GM13977 (cell line): ENCODE measurements at regions not wholly inside any gene's neighbourhood (a gene's known extent, or its start where the extent isn't known, plus 50 kb on each side); places are given as distances from the start of the nearest gene placed in this dataset.

Experiments used
- DNase-seq: peaks from one replicate; pipeline ENCODE4 v3.0.0; 2012; ENCODE audit warnings: low spot score
- CTCF ChIP-seq: IDR thresholded peaks from 2 replicates; pipeline ENCODE4 v1.5.1; 2012; ENCODE audit warnings: mild to moderate bottlenecking, control low read depth; ENCODE audit not compliant: insufficient read depth; ENCODE audit errors: extremely low read depth, missing control alignments
- in situ Hi-C: fragments of 300-500 bp; cut with MboI; formaldehyde crosslinking; loops from one replicate; pipeline ENCODE4 v1.12.0; 2022; ENCODE audit warnings: low sequenced_read_pairs, low pct_unique_long_range_greater_than_20kb, mixed read lengths, inconsistent platforms; ENCODE audit not compliant: unreplicated experiment

- no peak for TF ChIP-seq CTCF
- no peak for DNase-seq
- in situ Hi-C loops, result no loop called here
Measured at GRCh38 chr14:23876160-23876750, 77.3 kb upstream of the DHRS4 start.

GRCh38 chr14:23877111-23877510 lies 76.5 kb upstream of the DHRS4 start:
- DNase-seq, result peak; percentile 8
- in situ Hi-C loops, result no loop called here
- no peak for TF ChIP-seq CTCF

- peak; percentile 35 for DNase-seq
- in situ Hi-C loops, result no loop called here
- no peak for TF ChIP-seq CTCF
Measured at GRCh38 chr14:23877538-23878180, 75.9 kb upstream of the DHRS4 start.

GRCh38 chr14:23881282-23881681 lies 72.3 kb upstream of the DHRS4 start:
- no peak for TF ChIP-seq CTCF
- in situ Hi-C loops, result no loop called here
- no peak for DNase-seq

- in situ Hi-C loops, result no loop called here
- TF ChIP-seq CTCF, result no peak
- DNase-seq, result no peak
Measured at GRCh38 chr14:23883684-23884540, 69.7 kb upstream of the DHRS4 start.

GRCh38 chr14:23884541-23884904 lies 69.0 kb upstream of the DHRS4 start:
- no peak for TF ChIP-seq CTCF
- in situ Hi-C loops, result no loop called here
- no peak for DNase-seq
